ENCODE measurements at regions not wholly inside any gene's neighbourhood (a gene's known extent, or its start where the extent isn't known, plus 50 kb on each side); places are given as distances from the start of the nearest gene placed in this dataset.

GRCh38 chr13:104823071-104823470 is 1712.4 kb downstream of the EFNB2 start:
- TF ChIP-seq ZBTB8A (tag by site-specific recombination; IDR thresholded peaks at IDR 0.05) (no peak), ZNF843 (tag by site-specific recombination; IDR thresholded peaks at IDR 0.05) (no peak), CTCF (tag by site-specific recombination; IDR thresholded peaks at IDR 0.05) (no peak), YY1 (tag by site-specific recombination; IDR thresholded peaks at IDR 0.05) (no peak), GLI2 (tag by site-specific recombination; IDR thresholded peaks at IDR 0.05; ENCODE audit: borderline replicate concordance, low read depth) (no peak), ZBTB11 (tag by site-specific recombination; conservative IDR thresholded peaks at IDR 0.05; ENCODE audit: low read depth) (no peak), ZNF140 (tag by site-specific recombination; IDR thresholded peaks at IDR 0.05) (no peak), TCF7L2 (IDR thresholded peaks at IDR 0.05; ENCODE audit: borderline replicate concordance, low read depth, low read length) (no peak), ZNF707 (tag by site-specific recombination; IDR thresholded peaks at IDR 0.05) (no peak), ZNF530 (tag by site-specific recombination; IDR thresholded peaks at IDR 0.05; ENCODE audit: low read depth) (no peak), IKZF3 (tag by site-specific recombination; IDR thresholded peaks at IDR 0.05) (no peak), ZNF302 (tag by site-specific recombination; IDR thresholded peaks at IDR 0.05; ENCODE audit: low read depth) (no peak), ZBTB48 (tag by site-specific recombination; IDR thresholded peaks at IDR 0.05) (no peak)
